DOHH2 (cell line): ENCODE measurements at regions not wholly inside any gene's neighbourhood (a gene's known extent, or its start where the extent isn't known, plus 50 kb on each side); places are given as distances from the start of the nearest gene placed in this dataset.

ENCODE experiments used
- EZH2phosphoT487 ChIP-seq: fragments of 200-600 bp; sonication (generic); IDR thresholded peaks from 2 replicates; pipeline ENCODE4 v1.6.1; 2017; ENCODE audit warnings: borderline replicate concordance, mild to moderate bottlenecking, antibody characterized with exemption, low read length, moderate library complexity, mixed read lengths
- TF ChIP-seq, protein P1 (sequence below): fragments of 200-600 bp; sonication (generic); IDR thresholded peaks from one replicate; pipeline ENCODE4 v1.5.1; 2014; ENCODE audit warnings: antibody characterized with exemption, mild to moderate bottlenecking, low read depth, low read length; ENCODE audit not compliant: poor library complexity, severe bottlenecking

DNA sequence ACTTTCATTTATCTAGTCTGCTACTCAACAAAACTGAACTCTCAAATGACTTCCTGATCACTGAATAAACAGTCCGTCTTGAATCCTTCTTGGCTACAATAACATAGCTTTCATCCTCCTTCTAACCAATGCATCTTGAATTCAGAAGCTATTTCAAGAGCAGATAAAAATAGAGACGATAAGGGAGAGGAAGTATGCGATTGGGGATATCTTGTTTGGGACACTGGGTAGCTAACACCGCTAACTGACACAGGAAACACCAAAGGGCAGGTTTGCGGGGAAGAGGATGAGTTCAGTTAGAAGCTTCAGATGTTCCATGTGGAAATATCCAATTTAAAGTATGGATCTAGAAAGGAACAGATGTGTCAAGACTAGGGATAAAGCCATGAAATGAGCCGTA, 102.5 kb downstream of the SLC41A2 start:
- TF ChIP-seq, protein P1, sequence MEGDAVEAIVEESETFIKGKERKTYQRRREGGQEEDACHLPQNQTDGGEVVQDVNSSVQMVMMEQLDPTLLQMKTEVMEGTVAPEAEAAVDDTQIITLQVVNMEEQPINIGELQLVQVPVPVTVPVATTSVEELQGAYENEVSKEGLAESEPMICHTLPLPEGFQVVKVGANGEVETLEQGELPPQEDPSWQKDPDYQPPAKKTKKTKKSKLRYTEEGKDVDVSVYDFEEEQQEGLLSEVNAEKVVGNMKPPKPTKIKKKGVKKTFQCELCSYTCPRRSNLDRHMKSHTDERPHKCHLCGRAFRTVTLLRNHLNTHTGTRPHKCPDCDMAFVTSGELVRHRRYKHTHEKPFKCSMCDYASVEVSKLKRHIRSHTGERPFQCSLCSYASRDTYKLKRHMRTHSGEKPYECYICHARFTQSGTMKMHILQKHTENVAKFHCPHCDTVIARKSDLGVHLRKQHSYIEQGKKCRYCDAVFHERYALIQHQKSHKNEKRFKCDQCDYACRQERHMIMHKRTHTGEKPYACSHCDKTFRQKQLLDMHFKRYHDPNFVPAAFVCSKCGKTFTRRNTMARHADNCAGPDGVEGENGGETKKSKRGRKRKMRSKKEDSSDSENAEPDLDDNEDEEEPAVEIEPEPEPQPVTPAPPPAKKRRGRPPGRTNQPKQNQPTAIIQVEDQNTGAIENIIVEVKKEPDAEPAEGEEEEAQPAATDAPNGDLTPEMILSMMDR = no peak
- TF ChIP-seq EZH2phosphoT487 = no peak
